ENCODE measurements at regions not wholly inside any gene's neighbourhood (a gene's known extent, or its start where the extent isn't known, plus 50 kb on each side); places are given as distances from the start of the nearest gene placed in this dataset.

GRCh38 chr3:170751899-170752293 is 118.1 kb downstream of the RPL22L1 start:
- H3K4me3 ChIP-seq (replicated peaks in 1 of 3; ENCODE audit: low read depth in 2 of 3, low read length in 3 of 3): no peak overlapping the region
- no peak for TF ChIP-seq CTCF (IDR thresholded peaks at IDR 0.05)
- Mint-ChIP-seq H3K9me3 (peaks cover 0 to 5% (median 0%) of the 10 kb centered on the region in 7 donors), H3K4me3 (no peak overlapping the region), H3K27me3 (ENCODE audit: low read depth in 3 of 3) (peaks cover 5 to 7% (median 5%) of the 10 kb centered on the region in 3 donors), H3K4me1 (no peaks in the 10 kb centered on the region), H3K36me3 (no peaks in the 10 kb centered on the region), H3K27ac (no peak overlapping the region)
- H3K4me2 ChIP-seq (replicated peaks; ENCODE audit: extremely low read depth, low read length, poor library complexity, severe bottlenecking): no peak overlapping the region
- H3K27me3 ChIP-seq (ENCODE audit: control insufficient read depth in 2 of 2, insufficient read depth in 2 of 2, low read length in 2 of 2): peaks cover 0 to 2% of the 10 kb centered on the region in 2 donors
- no peak overlapping the region for H3K9ac ChIP-seq (ENCODE audit: insufficient read depth, low read length, poor library complexity, severe bottlenecking)
- H3K36me3 ChIP-seq (replicated peaks in 1 of 2; ENCODE audit: control insufficient read depth in 1 of 2, insufficient read depth in 2 of 2, low read length in 2 of 2): no peaks in the 10 kb centered on the region
- H3K27ac ChIP-seq (ENCODE audit: low read depth in 1 of 2, low read length in 2 of 2): no peak overlapping the region
- no peak for DNase-seq
- H3K79me2 ChIP-seq (ENCODE audit: insufficient read depth, low read length): no peaks in the 10 kb centered on the region
- H2AFZ ChIP-seq (ENCODE audit: insufficient read depth, low read depth, low read length, poor library complexity, severe bottlenecking): no peak overlapping the region
- intact Hi-C loops (cut with micrococcal nuclease): no loop called here
- H4K20me1 ChIP-seq (ENCODE audit: insufficient read depth, low read length): no peaks in the 10 kb centered on the region
- no peaks in the 10 kb centered on the region for H3K4me1 ChIP-seq (ENCODE audit: control insufficient read depth in 1 of 2, insufficient read depth in 2 of 2, low read length in 2 of 2)
- H3K9me3 ChIP-seq (replicated peaks in 1 of 2; ENCODE audit: control insufficient read depth in 1 of 2, insufficient read depth in 1 of 2, low read length in 2 of 2): no peaks in the 10 kb centered on the region

DNA sequence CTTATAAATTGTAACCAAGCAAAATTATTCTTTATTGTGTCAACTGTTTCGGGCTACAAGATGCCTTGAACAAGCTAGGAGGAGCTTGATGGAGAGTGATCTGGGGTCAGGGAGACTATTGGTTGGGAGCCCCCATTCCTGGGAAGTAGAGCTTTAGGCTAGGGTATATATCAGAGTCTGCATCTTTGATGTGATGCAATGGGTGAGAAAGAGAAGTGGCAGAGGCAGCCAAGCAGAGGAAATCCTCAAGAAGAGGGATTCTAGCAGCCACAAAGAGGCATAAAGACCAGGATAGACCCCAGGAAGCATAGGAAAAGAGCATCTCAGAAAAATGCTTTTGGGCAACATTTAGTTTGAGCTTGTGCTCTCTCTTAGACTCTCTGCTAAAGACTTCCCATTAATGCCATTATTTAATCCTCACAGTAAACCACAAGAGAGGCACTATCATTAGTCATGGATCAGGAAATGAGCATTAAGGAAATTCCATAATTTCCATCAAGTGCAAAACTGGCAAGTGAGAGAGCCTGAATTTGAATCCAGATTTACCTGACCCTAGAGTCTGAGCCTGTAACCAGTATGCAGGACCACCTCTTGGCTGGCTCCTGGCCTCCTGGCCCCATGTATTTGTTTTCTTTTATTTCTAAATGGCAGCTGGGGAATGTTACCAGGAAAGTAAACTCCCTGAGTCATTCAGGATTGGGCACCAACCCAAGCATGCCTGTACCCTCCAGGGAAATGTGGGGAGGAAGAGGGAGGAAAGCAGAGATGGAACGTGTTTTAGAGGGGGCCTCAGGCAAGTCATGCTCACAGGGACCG is 118.7 kb downstream of the RPL22L1 start:
- 60% methylated on average over 1 of the region's 3 CpGs for WGBS (ENCODE audit: insufficient coverage)
- intact Hi-C loops (cut with micrococcal nuclease): no loop called here
- no peak for TF ChIP-seq CTCF (IDR thresholded peaks at IDR 0.05)
- no peak overlapping the region for H3K27ac Mint-ChIP-seq
- Histone ChIP-seq H3K36me3 (replicated peaks in 1 of 2; ENCODE audit: control insufficient read depth in 1 of 2, insufficient read depth in 2 of 2, low read length in 2 of 2) (no peaks in the 10 kb centered on the region), H3K9ac (ENCODE audit: insufficient read depth, low read length, poor library complexity, severe bottlenecking) (no peak overlapping the region), H3K4me1 (ENCODE audit: control insufficient read depth in 1 of 2, insufficient read depth in 2 of 2, low read length in 2 of 2) (no peaks in the 10 kb centered on the region), H3K27me3 (ENCODE audit: control insufficient read depth in 2 of 2, insufficient read depth in 2 of 2, low read length in 2 of 2) (peaks cover 0 to 2% of the 10 kb centered on the region in 2 donors), H3K4me3 (replicated peaks in 1 of 3; ENCODE audit: low read depth in 2 of 3, low read length in 3 of 3) (no peak overlapping the region), H3K27ac (ENCODE audit: low read depth in 1 of 2, low read length in 2 of 2) (no peak overlapping the region), H3K79me2 (ENCODE audit: insufficient read depth, low read length) (no peaks in the 10 kb centered on the region), H3K9me3 (replicated peaks in 1 of 2; ENCODE audit: control insufficient read depth in 1 of 2, insufficient read depth in 1 of 2, low read length in 2 of 2) (no peaks in the 10 kb centered on the region), H4K20me1 (ENCODE audit: insufficient read depth, low read length) (no peaks in the 10 kb centered on the region), H2AFZ (ENCODE audit: insufficient read depth, low read depth, low read length, poor library complexity, severe bottlenecking) (no peak overlapping the region), H3K4me2 (replicated peaks; ENCODE audit: extremely low read depth, low read length, poor library complexity, severe bottlenecking) (no peak overlapping the region)
- H3K27me3 Mint-ChIP-seq (ENCODE audit: low read depth in 3 of 3): peaks cover 5 to 7% (median 5%) of the 10 kb centered on the region in 3 donors
- DNase-seq: no peak
- no peak overlapping the region for H3K4me3 Mint-ChIP-seq
- peaks cover 0 to 7% (median 0%) of the 10 kb centered on the region in 7 donors for H3K9me3 Mint-ChIP-seq
- H3K36me3 Mint-ChIP-seq: no peaks in the 10 kb centered on the region
- no peaks in the 10 kb centered on the region for H3K4me1 Mint-ChIP-seq
